Uterus (tissue), 2 donors: ENCODE measurements at regions not wholly inside any gene's neighbourhood (a gene's known extent, or its start where the extent isn't known, plus 50 kb on each side); places are given as distances from the start of the nearest gene placed in this dataset.

Source experiments
- CTCF ChIP-seq, 4 experiments: fragments of 200-600 bp in 2 of 4; fragments of 450-650 bp in 2 of 4; sonication (generic) in 2 of 4; IDR thresholded peaks; one replicate each; pipeline ENCODE4 v1.5.1; 2016 to 2019; ENCODE audit warnings: antibody characterized with exemption in 4 of 4, mild to moderate bottlenecking in 2 of 4, moderate library complexity in 1 of 4
- POLR2A ChIP-seq, 2 donors: fragments of 450-650 bp; IDR thresholded peaks; one replicate each; pipeline ENCODE4 v1.6.1; 2016; ENCODE audit warnings: antibody characterized with exemption in 2 of 2, mild to moderate bottlenecking in 1 of 2, moderate library complexity in 1 of 2

- no peak for TF ChIP-seq CTCF (IDR thresholded peaks at IDR 0.05)
- TF ChIP-seq POLR2A (IDR thresholded peaks at IDR 0.05): no peak
These were observed 1189.4 kb upstream of the AUTS2 start for GRCh38 chr7:68408873-68409272.
